Liver (tissue), 3 donors: ENCODE measurements at regions not wholly inside any gene's neighbourhood (a gene's known extent, or its start where the extent isn't known, plus 50 kb on each side); places are given as distances from the start of the nearest gene placed in this dataset.

Experiments used
- SP1 ChIP-seq: IDR thresholded peaks from 2 replicates; pipeline ENCODE4 v1.6.1; 2018; ENCODE audit warnings: antibody characterized with exemption, mild to moderate bottlenecking
- TF ChIP-seq, protein P1 (sequence below): fragments of 150-350 bp; IDR thresholded peaks from 2 replicates; pipeline ENCODE4 v1.5.1; 2017; ENCODE audit warnings: improper control_type of control experiment, low read depth, low read length; ENCODE audit not compliant: missing input control
- donor health status: healthy.
- donor health status: healthy.

DNA sequence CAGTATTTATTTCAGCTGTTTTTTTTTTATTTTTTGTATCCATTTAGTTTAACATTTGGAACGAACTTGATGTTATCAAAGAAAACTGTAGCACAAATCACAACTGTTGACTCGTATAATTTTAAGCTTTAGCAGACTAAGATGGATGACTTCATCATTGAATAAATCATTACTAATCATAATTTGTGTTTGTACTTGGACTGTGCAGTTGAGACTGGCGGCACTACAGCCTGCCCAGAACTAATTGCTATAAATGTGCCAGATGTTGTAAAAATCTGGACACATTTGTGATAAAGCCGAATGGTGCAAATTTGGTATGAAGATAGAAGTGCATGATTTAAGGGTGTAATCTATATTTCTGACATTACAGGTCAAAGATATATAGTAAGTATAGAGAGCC is 897.7 kb upstream of the CDH8 start:
- TF ChIP-seq, protein P1, sequence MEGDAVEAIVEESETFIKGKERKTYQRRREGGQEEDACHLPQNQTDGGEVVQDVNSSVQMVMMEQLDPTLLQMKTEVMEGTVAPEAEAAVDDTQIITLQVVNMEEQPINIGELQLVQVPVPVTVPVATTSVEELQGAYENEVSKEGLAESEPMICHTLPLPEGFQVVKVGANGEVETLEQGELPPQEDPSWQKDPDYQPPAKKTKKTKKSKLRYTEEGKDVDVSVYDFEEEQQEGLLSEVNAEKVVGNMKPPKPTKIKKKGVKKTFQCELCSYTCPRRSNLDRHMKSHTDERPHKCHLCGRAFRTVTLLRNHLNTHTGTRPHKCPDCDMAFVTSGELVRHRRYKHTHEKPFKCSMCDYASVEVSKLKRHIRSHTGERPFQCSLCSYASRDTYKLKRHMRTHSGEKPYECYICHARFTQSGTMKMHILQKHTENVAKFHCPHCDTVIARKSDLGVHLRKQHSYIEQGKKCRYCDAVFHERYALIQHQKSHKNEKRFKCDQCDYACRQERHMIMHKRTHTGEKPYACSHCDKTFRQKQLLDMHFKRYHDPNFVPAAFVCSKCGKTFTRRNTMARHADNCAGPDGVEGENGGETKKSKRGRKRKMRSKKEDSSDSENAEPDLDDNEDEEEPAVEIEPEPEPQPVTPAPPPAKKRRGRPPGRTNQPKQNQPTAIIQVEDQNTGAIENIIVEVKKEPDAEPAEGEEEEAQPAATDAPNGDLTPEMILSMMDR: no peak
- no peak for TF ChIP-seq SP1
